Urinary bladder (tissue), 3 donors: ENCODE measurements at regions not wholly inside any gene's neighbourhood (a gene's known extent, or its start where the extent isn't known, plus 50 kb on each side); places are given as distances from the start of the nearest gene placed in this dataset.

Experiments used
- DNase-seq: peaks from one replicate; pipeline ENCODE4 v3.0.0-alpha.2; 2015; ENCODE audit errors: extremely low spot score
- H3K27ac ChIP-seq: one replicate; pipeline ENCODE4 v1.5.1; 2013; ENCODE audit warnings: low read depth, mild to moderate bottlenecking, moderate library complexity
- H3K36me3 ChIP-seq: one replicate; pipeline ENCODE4 v1.6.1; 2013; ENCODE audit warnings: mild to moderate bottlenecking, moderate library complexity; ENCODE audit not compliant: insufficient read depth
- H3K4me1 ChIP-seq: one replicate; pipeline ENCODE4 v1.6.1; 2013; ENCODE audit warnings: mild to moderate bottlenecking, moderate library complexity; ENCODE audit not compliant: insufficient read depth
- H3K4me3 ChIP-seq: one replicate; pipeline ENCODE4 v1.5.1; 2013; ENCODE audit warnings: low read depth, low read length
- WGBS: extraction: QIAGEN DNeasy Blood & Tissue Kit; methylation state at CpG from one replicate; pipeline ENCODE4 v1.1.7; 2013; 5-methylcytosine and 5-hydroxymethylcytosine counted together
- donor health status: healthy with polysubstance abuse.
- donor health status: healthy.

GRCh38 chr12:5192726-5193125 lies 149.0 kb downstream of the KCNA5 start:
- Histone ChIP-seq H3K4me3 (no peak overlapping the region), H3K36me3 (no peaks in the 10 kb centered on the region), H3K27ac (no peak overlapping the region), H3K4me1 (no peaks in the 10 kb centered on the region)
- WGBS, result 65% methylated on average over 2 of the region's 2 CpGs
- DNase-seq, result no peak

- Histone ChIP-seq H3K36me3 (no peaks in the 10 kb centered on the region), H3K27ac (no peak overlapping the region), H3K4me3 (no peak overlapping the region), H3K4me1 (no peaks in the 10 kb centered on the region)
- whole genome bisulfite sequencing, result 56% methylated on average over 2 of the region's 2 CpGs
- DNase-seq, result no peak
These were observed 150.6 kb downstream of the KCNA5 start for GRCh38 chr12:5194306-5194705.

GRCh38 chr12:5195244-5195643 lies 151.6 kb downstream of the KCNA5 start:
- no peak overlapping the region for H3K27ac ChIP-seq
- no peak for DNase-seq
- WGBS, result 57% methylated on average over 1 of the region's 1 CpG
- no peaks in the 10 kb centered on the region for H3K4me1 ChIP-seq
- H3K36me3 ChIP-seq, result no peaks in the 10 kb centered on the region
- no peak overlapping the region for H3K4me3 ChIP-seq

GRCh38 chr12:5195691-5196090 lies 152.0 kb downstream of the KCNA5 start:
- Histone ChIP-seq H3K36me3 (no peaks in the 10 kb centered on the region), H3K4me1 (no peaks in the 10 kb centered on the region), H3K27ac (no peak overlapping the region), H3K4me3 (no peak overlapping the region)
- WGBS, result 87% methylated on average over 3 of the region's 3 CpGs
- no peak for DNase-seq

- DNase-seq, result no peak
- H3K4me3 ChIP-seq, result no peak overlapping the region
- no peak overlapping the region for H3K27ac ChIP-seq
- WGBS, result 61% methylated on average over 1 of the region's 1 CpG
- H3K4me1 ChIP-seq, result no peaks in the 10 kb centered on the region
- no peaks in the 10 kb centered on the region for H3K36me3 ChIP-seq
These were observed 153.5 kb downstream of the KCNA5 start for GRCh38 chr12:5197131-5197530.

GRCh38 chr12:5197656-5198055 lies 154.0 kb downstream of the KCNA5 start:
- Histone ChIP-seq H3K4me1 (no peaks in the 10 kb centered on the region), H3K36me3 (no peaks in the 10 kb centered on the region), H3K4me3 (no peak overlapping the region), H3K27ac (no peak overlapping the region)
- DNase-seq, result no peak
- WGBS, result 92% methylated on average over 2 of the region's 2 CpGs

- H3K4me1 ChIP-seq, result no peaks in the 10 kb centered on the region
- no peak overlapping the region for H3K27ac ChIP-seq
- 28% methylated on average over 14 of the region's 14 CpGs for WGBS
- H3K4me3 ChIP-seq, result no peak overlapping the region
- DNase-seq, result no peak
- H3K36me3 ChIP-seq, result no peaks in the 10 kb centered on the region
These were observed 156.8 kb downstream of the KCNA5 start for GRCh38 chr12:5200278-5201087.

- Histone ChIP-seq H3K36me3 (no peaks in the 10 kb centered on the region), H3K4me3 (no peak overlapping the region), H3K27ac (no peak overlapping the region), H3K4me1 (no peaks in the 10 kb centered on the region)
- DNase-seq, result no peak
- 80% methylated on average over 18 of the region's 18 CpGs for WGBS
These were observed 158.0 kb downstream of the KCNA5 start for GRCh38 chr12:5201554-5202218.

GRCh38 chr12:5203274-5203673 lies 159.6 kb downstream of the KCNA5 start:
- Histone ChIP-seq H3K4me1 (no peaks in the 10 kb centered on the region), H3K27ac (no peak overlapping the region), H3K36me3 (no peaks in the 10 kb centered on the region), H3K4me3 (no peak overlapping the region)
- DNase-seq, result no peak
- WGBS, result 0% methylated on average over 1 of the region's 1 CpG

- WGBS, result 96% methylated on average over 4 of the region's 4 CpGs
- Histone ChIP-seq H3K36me3 (no peaks in the 10 kb centered on the region), H3K4me3 (no peak overlapping the region)
These were observed 160.0 kb downstream of the KCNA5 start for GRCh38 chr12:5203720-5204119.

GRCh38 chr12:5204271-5204670 lies 160.6 kb downstream of the KCNA5 start:
- Histone ChIP-seq H3K4me1 (no peaks in the 10 kb centered on the region), H3K36me3 (no peaks in the 10 kb centered on the region), H3K4me3 (no peak overlapping the region), H3K27ac (no peak overlapping the region)
- WGBS, result 71% methylated on average over 4 of the region's 4 CpGs
- DNase-seq, result no peak

More at GRCh38 chr12:5203720-5204119, 160.0 kb downstream of the KCNA5 start:
- DNase-seq, result no peak
- H3K4me1 ChIP-seq, result no peaks in the 10 kb centered on the region
- no peak overlapping the region for H3K27ac ChIP-seq

GRCh38 chr12:5204831-5205230 lies 161.2 kb downstream of the KCNA5 start:
- Histone ChIP-seq H3K36me3 (no peaks in the 10 kb centered on the region), H3K4me1 (no peaks in the 10 kb centered on the region), H3K27ac (no peak overlapping the region), H3K4me3 (no peak overlapping the region)
- WGBS, result 92% methylated on average over 4 of the region's 4 CpGs
- no peak for DNase-seq

GRCh38 chr12:5206401-5207175 lies 162.9 kb downstream of the KCNA5 start:
- no peak for DNase-seq
- Histone ChIP-seq H3K36me3 (no peaks in the 10 kb centered on the region), H3K4me3 (no peak overlapping the region), H3K27ac (no peak overlapping the region), H3K4me1 (no peaks in the 10 kb centered on the region)
- WGBS, result 94% methylated on average over 6 of the region's 6 CpGs
